DMS 273 treated with DMSO at 0.1 percent for 48 hours (cell line): ENCODE measurements at regions not wholly inside any gene's neighbourhood (a gene's known extent, or its start where the extent isn't known, plus 50 kb on each side); places are given as distances from the start of the nearest gene placed in this dataset.
"Not testable (repeated sequence)": the region's sequence is repeated elsewhere in the genome, so short reads cannot be mapped to it uniquely, and the experiment has no call there.

Experiments used
- DNase-seq: peaks from one replicate; lab custom pipeline; 2025; lab: John Stamatoyannopoulos, UW

DNA sequence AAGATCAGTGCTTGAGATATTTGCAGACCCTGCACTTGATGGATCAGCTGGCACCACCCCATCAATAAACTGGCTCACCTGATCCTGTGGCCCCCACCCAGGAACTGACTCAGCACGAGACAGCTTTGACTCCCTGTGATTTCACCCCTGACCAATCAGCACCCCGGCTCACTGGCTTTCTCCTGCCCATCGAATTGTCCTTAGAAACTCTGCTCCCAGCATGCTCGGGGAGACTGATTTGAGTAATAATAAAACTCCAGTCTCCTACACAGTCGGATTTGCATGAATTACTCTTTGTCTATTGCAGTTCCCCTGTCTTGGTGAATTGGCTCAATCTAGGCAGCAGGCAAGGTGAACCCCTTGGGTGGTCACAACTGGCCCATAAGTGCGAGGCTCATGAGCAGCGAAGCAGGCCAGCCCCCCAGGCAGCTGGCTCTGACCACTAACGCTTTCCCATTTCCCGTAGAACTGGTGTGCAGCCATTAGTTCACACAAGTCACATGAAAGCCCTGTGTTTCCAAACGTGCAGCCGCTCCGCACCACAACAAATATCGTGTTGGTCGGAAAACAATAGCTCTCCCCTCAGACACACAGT lies 79.6 kb downstream of the RSPH3 start:
- no peak for DNase-seq

DNA sequence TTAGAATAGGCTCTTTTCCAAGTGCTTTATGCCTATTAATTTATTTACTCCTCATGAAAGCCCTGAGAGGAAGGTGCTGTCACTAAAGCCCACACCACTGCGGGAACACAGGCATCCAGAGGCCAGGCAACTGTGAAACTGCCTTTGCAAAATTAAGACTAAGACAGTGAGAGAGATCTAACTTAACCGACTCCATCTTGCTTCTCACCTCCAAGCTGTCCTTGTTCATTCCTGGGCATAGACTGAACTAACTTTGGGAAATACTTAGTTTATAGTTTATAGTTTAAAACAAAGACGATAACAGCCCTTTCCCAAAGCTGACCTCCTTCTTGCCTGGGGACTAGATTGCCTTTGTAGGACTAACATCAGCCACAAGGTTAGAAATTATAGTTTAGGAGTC lies 80.1 kb downstream of the RSPH3 start:
- DNase-seq = no peak

DNA sequence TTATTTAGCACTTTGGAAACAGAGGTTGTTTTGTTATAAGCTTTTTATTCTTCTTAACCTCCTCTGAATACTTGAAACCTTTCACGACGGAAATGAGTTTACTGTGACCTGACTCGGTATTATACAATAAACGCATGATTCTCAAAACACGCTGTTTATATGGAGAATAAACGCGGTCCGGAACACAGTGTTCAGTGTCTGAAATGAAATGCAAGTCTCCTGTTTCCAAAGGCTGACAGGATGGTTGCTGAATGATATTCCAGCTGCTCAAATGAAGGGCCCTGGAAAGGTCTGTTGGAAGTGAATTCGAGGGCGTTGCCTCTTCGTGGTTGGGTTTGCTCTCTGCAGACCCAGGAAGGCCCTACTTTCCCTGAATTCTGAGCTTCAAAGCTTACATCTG lies 83.4 kb downstream of the RSPH3 start:
- DNase-seq = no peak

DNA sequence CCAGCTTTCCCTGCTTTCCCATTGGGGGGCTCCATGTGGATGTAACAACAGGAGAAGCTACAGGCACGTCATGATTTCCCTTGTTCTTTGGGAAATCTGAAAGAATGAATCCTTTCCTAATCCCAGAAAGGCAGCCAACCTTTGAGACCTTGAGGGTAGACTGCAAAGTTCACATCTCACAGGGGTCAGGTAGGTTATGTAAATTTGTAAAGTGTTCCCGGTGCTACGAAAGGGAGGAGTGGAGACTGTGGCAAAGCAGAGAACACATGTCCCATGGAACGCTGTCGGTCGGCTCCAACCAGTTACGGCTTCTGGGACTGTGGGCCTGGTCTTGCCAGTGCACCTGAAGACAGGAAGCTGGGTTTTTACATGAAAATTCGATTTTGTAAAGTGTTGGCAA lies 85.1 kb downstream of the RSPH3 start:
- no peak for DNase-seq

DNA sequence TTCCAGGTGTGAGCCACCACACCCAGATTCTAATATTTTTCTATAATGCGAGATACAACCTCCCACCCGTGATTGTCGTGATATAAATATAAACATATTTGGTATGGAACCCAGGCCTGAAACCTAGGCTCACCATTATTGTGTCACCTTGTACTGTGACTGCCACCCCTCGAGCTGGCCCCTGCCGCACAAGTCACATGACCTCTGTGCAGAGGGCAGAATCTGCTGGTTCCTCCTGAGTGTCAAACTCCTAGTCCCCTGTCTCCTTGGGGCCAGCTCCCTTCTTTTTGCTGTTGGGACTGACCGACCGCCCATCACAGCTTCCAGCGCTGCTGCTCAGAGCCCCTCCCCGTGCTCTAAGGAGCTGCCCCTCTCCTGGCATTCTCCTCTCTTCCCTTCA lies 86.4 kb downstream of the RSPH3 start:
- DNase-seq = no peak

DNA sequence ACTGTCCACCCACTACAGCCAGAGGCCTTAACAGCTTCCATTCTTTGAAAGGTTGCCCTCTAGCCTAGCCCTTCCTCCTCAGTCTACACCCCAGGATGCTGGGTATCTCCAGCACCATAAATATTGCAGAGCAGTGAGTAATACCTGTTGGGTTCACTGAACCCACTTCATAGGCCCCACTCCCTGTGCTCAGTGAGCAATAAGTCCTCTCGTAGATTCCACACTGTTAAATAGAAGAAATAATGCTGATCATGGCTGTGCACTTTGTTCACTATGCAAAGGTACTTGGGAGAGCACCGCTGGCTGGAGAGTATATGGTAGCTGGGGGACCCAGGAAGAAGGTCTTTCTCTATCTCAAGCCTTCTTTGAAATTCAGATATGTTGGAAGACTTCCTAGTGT lies 87.3 kb downstream of the RSPH3 start:
- no peak for DNase-seq

DNA sequence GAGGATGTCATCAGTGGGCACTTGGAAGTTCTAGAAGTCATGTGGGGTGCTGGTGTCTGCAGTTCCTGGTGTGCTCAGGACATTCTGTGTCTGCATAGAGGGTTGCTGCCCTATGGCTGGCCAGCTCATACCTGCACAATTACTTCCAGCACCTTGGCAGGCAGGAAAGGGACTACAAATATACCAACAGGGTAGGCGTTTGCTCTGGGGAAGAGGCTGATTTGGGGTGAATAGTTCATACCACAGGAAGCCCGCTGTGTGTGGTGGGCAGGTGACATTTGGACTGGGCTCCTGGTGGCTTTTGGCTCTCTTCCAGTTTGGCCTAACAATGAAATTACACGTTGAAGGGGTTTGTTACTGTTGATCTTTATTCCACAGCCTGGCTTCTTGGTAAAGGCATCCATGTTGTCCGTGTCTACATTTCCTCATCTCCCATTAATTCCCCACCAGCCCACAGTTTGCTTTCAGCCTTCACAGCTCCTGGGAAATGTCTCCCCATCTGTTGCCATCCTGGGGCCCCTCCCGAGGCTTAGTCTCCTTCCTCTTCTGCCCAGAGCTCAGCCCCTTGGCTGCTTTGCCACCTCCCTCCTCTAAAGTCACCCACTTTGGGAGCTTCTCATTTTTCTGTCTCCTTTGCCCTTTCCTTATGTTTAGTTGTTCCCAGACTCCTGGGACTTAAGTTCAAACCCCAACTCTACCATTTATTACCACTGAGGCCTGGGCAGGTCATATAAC lies 88.1 kb downstream of the RSPH3 start:
- DNase-seq = peak; percentile 9

DNA sequence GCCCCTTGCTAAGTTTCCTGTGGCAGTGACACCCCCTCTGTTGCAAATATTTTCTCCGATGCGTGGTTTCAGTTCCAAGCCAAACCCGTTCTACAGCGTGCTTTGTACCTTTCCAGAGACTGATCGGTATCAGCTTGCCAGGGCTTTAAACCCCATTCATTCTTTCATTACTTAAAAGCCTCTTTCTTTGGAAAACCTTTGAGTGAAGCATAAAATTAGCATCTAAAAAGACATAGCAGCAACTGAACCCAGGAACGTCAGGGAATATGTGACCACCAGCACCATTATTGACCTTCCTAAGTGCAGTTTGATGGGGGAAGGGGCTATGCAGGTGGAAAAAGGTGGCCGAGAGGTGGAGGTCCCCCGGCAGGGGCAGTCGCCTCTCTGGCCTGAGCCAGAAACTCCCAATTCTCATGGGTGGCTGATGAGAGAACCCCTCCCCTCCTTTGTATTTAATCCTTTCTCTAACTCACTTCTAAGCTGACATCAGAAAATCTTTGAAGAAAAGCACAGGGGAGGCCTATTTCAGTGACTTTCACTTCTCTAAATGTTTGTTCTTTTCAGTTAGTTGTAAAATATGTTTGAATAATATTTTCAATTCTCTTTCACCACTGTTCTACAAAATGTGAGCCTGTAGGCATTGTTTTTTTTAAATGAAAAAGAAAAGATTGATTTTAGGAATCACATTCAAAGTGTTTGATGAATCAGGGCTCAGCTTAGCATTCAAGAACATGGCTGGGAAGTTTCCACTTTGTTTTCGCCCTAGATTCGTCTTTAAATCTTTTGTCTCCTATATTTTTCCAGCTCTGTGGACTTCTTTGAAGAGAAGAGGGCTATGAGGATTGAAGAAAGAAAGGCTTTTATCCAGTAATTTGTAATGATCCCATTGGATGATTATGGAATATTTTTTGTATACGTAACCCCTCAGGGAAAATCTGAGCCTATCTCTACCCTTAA lies 89.2 kb downstream of the RSPH3 start:
- DNase-seq = no peak

DNA sequence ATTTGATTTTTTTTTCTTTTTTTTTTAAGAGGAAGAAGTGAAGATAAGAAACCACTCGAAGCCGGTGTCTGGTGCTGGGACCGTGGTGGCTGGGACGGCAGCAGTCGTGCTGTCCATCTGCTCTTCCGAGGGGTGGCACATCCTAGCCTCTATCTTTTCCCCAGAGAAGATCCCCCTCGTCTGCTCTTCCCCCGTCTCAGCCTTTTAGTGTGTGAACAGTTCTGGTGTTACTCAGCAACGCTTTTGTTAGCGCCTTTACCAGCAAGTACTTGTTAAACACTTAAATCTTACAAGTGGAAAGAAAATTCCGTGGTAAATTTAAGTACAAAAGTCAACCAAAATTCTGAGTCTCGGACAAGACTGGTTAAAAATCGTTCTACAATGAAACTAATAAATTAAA lies 90.1 kb downstream of the RSPH3 start:
- DNase-seq = no peak

DNA sequence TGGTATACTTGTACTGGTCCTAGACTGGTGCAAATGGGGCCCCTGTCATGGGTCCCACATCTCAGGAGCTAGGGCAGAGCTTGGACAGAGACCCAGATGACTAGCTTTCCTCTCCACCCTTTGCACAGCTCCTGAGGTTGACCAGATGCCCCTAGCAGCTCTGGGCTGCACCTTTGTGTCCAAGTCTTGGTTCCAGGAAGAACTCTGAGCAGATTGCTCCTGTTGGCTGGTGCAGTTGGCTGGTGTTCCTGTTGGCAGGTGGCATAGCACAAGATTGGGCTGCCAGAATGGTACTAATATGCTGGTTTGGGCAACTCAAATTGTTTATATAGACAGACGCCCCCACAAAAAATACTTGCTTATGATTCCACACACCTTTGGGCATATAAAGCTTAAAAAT lies 89.4 kb upstream of the EZR start:
- no peak for DNase-seq

DNA sequence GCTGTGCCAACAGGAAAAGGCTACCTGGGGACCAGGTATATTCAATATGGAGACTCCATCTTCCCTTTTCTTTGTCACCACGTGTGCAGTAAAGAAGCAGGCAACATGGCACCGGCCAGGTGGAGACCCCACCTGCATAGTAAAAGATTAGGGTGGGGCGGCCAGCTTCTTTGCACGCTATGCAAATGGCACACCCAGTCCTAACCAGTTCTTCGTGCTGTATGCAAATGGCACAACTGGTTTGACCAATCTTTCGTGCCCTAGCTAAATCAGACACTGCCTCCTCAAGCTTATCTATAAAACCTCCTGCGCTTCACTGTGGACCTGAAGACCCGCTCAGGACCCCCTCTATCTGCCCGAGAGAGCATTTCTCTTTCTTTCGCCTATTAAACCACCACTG lies 88.8 kb upstream of the EZR start:
- no peak for DNase-seq

DNA sequence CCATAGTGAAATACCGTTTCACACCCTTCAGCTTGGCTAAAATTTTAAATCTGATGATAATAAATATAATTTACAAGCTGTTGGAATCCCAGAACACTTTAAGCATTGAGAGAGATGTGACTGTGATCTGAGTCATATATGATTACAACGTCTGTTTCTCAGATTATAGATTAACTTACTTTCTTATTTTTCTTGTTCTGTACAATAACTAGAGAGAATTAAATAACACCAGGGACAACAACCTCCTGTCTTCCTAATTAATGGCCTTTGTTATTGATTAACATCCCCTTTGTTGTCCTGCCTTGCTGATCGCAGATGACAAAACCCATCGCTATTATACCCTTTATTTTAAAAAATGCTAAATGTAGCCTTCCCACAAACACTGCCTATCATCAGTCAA lies 87.8 kb upstream of the EZR start:
- no peak for DNase-seq

DNA sequence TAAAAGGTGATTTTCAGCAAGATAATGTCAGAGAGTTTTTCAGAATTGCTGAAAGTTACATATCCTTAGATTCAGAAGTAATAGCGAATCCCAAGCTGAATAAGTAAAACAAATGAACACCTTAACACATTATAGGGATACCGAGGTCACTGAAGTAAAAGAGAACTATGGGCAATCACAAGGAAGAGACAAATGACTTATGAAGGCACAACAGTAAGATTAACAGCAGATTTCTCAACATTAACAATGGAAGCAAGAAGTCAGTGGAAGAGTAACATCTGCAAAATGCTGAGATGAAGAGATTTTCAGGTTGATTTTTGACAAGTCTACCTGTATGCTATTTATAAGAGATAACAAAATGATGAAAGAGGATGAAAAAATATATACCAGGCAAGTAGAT lies 86.1 kb upstream of the EZR start:
- no peak for DNase-seq

DNA sequence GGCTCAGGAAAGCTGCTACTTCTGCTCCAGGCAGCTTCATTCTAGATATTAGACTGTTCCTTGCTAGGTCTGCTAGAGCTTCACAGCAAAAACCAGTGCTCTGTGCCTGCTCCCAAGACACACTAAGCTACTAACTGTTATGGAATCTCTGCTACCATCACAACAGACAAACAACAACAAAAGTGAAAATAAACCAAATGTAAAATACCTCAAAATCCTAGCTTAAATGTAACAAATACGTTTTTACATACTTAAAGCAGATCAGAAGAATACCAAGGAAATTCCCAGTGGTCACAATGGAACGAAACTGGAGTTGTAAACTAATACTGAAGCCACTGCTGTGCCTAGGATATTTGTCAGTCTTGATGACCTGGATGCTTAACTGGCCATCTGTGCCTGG lies 84.6 kb upstream of the EZR start:
- no peak for DNase-seq

DNA sequence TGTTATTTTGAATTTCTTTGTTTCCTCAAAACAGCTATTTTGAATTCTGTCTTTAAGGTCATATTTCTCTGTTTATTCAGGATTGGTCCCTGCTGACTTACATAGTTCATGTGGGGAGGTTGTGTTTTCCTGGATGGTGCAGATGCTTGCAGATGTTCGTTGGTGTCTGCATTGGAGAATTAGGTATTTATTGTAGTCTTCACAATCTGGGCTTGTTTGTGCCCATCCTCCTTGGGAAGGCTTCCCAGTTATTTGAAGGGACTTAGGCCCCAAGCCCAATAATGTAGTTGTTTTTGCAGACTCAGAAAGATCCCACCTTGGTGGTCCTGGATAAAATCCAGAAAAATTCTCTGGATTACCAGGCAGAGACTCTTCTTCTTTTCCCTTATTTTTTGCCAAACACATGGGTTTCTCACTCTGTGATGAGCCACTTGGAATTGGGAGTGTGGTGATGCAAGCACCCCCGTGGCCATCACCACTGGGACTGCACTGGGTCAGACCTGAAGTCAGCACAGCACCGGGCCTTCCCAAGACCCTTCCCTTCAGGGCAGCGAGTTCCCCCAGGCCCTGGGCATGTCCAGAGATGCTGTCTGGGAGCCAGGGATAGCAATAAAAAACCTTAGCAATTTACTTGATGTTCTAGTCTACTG lies 81.6 kb upstream of the EZR start:
- DNase-seq = no peak

DNA sequence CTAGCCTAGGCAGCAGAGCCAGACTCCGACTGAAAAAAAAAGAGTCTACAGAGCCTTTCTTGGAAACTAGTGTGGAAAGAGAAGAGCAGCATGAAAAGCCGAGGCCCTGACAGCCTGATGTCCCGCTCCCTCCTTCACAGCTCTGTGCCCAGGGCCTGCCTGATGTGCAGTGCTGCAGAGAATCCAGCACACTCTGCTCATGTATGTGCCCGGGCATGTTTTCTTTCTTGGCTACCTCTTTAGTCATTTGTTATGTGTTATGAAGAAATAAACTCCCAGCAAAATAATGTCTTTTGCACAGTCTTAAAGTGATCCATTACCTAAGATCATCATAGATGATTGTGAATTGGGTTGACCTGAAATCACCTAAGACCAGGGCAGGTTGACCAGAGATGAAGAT lies 78.1 kb upstream of the EZR start:
- no peak for DNase-seq

DNA sequence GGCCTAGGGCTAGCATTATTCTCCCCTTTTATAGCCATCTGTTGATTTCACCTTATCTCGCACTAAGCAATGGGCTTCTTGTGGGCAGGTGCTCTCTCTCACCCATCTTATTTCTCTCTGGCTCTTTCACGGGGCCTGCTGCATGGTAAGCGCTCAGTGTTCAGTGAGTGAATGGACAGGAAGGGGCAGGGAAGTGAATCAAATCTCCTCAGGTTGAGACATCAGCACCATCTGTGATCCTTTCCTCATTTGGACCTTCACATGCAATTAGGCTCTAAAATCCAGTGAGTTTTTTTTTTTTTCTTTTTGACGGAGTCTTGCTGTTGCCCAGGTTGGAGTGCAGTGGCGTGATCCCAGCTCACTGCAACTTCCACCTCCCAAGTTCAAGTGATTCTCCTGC lies 76.5 kb upstream of the EZR start:
- DNase-seq = no peak

DNA sequence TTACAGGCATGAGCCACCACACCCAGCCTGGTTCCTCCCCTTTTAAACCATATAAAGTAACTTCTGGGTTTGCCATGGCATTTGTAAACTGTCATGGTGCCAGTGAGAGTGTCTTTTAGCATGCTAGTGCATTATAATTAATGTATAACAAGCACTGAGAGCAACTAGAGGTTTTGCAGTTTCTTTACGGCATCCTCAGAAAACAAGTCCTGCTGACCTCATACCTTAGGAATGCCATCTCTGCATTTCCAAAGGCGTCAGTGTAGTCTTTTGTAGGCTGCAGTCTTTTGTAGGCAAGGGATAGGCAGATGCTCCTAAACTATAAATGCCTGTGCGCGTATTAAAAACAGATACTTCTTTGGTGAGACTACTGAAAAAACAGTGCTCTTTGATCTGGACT lies 75.0 kb upstream of the EZR start:
- no peak for DNase-seq

DNA sequence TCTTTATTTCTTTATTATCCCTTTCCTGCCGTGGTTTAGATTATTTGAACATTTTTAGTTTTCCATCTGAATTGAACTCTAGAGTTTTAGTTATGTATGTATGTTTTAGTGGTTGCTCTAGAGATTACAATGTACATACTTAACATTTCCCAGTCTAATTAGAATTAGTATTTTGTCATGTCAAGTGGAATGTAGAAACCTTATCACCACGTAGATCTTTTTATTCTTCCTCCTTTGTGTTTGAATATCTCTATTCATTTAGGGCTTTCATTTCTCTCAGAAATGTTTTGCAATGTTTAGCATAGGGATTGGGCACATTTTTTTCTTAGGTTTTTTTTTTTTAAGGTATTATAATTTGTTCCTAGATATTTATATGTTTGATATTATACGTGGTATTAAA lies 73.1 kb upstream of the EZR start:
- no peak for DNase-seq

DNA sequence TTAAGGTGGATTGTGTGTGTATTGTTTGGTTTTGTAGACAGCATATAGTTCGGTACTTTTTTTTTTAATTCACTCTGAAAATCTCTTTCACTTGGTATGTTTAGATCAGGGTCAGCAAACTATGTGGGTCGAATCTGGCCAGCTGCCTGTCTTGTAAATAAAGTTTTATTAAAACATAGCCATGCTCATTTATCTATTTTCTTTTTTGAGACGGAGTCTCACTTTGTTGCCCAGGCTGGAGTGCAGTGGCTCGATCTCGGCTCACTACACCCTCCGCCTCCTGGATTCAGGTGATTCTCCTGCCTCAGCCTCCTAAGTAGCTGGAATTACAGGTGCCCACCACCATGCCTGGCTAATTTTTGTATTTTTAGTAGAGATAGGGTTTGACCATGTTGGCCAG lies 72.4 kb upstream of the EZR start:
- not testable (repeated sequence) for DNase-seq

DNA sequence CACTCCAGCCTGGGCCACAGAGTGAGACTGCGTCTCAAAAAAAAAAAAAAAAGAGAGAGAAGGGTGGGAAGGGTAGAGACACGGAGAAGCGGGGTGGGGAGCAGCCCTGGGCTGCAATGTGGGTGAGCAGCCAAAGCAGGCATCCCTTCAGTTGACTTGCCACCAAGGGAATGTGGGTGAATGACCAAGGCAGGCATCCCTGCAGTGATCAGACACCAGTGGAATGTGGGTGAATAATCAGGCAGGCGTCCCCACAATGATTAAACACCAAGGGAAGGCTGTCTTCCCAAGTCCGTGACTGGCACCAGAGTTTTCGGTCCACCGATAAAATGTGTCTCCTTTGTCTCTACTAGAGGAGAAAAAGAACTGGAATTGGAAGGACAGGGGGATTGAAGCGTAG lies 69.0 kb upstream of the EZR start:
- DNase-seq = not testable (repeated sequence)

DNA sequence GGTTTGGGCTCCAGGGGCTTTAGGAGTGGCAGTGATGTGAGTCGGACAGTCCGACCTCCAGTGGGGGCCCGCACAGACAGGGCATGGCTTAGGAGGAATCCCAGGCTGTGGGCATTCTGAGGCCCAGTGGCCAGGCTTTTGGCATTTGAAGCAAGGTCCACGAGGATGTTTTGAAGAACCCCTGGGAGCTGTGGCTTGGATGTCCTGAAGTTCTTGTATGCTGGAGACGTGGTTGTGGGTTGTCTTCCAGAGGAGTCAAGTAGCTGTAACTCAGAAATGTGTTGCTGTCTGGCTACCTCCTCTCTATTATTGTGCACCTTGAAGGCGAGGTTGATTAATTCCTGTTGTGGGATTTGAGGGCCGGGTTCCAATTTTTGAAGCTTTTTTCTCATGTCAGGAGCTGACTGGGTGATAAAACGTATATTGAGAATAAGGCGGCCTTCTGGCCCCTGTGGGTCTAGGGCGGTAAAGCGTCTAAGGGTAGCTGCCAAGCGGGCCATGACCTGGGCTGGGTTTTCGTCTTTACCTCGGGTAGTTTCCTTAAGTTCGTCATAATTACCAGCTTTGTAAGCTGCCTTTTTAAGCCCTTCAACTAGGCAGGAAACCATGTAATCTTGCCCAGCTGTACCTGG lies 67.3 kb upstream of the EZR start:
- not testable (repeated sequence) for DNase-seq
